ENCODE measurements at regions not wholly inside any gene's neighbourhood (a gene's known extent, or its start where the extent isn't known, plus 50 kb on each side); places are given as distances from the start of the nearest gene placed in this dataset.

- H3K4me2 ChIP-seq (ENCODE audit: low read depth, low read length), result no peak overlapping the region
- DNase-seq (ENCODE audit: low spot score), result no peak
- H3K36me3 ChIP-seq (replicated peaks in 1 of 2; ENCODE audit: control insufficient read depth in 1 of 2, insufficient read depth in 2 of 2, low read length in 2 of 2), result no peaks in the 10 kb centered on the region
- H3K79me2 ChIP-seq (ENCODE audit: insufficient read depth, low read length), result no peaks in the 10 kb centered on the region
- no peaks in the 10 kb centered on the region for H3K4me1 ChIP-seq (ENCODE audit: insufficient read depth, low read length)
- FAIRE-seq, result no peak
- intact Hi-C loops (cut with micrococcal nuclease; ENCODE audit: unreplicated experiment) (no loop called here), in situ Hi-C loops (cut with HindIII; ENCODE audit: extremely low pct_ligation_motif_present, low pct_unique_long_range_greater_than_20kb) (no loop called here)
- WGBS (ENCODE audit: low lambda C conversion rate), result 10% methylated on average over 6 of the region's 6 CpGs
- H3K27me3 ChIP-seq (ENCODE audit: control insufficient read depth in 1 of 2, insufficient read depth in 2 of 2, low read length in 2 of 2), result no peaks in the 10 kb centered on the region
- BruUV-seq (replicated peaks), result no TSS peak
- no peak overlapping the region for H2AFZ ChIP-seq (ENCODE audit: low read length)
- ATAC-seq, result no peak
- ChIA-PET POLR2A (no interaction called here), CTCF (ENCODE audit: low intra/inter-chr PET ratio, low total read pairs) (no interaction called here)
- no peak overlapping the region for H3K9ac ChIP-seq (ENCODE audit: insufficient read depth, low read depth, low read length)
- H4K20me1 ChIP-seq (ENCODE audit: insufficient read depth, low read length), result no peaks in the 10 kb centered on the region
- no peak overlapping the region for H3K27ac ChIP-seq (ENCODE audit: extremely low read length, insufficient read depth, low read length)
- H3K9me3 ChIP-seq (ENCODE audit: low read length), result no peaks in the 10 kb centered on the region
- TF ChIP-seq ZBTB39 (CRISPR knock-in tag; IDR thresholded peaks at IDR 0.05), result no peak
- TF ChIP-seq, protein P1, sequence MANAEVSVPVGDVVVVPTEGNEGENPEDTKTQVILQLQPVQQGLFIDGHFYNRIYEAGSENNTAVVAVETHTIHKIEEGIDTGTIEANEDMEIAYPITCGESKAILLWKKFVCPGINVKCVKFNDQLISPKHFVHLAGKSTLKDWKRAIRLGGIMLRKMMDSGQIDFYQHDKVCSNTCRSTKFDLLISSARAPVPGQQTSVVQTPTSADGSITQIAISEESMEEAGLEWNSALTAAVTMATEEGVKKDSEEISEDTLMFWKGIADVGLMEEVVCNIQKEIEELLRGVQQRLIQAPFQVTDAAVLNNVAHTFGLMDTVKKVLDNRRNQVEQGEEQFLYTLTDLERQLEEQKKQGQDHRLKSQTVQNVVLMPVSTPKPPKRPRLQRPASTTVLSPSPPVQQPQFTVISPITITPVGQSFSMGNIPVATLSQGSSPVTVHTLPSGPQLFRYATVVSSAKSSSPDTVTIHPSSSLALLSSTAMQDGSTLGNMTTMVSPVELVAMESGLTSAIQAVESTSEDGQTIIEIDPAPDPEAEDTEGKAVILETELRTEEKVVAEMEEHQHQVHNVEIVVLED (CRISPR knock-in tag; IDR thresholded peaks at IDR 0.05; ENCODE audit: borderline replicate concordance), result no peak
- no peak for TF ChIP-seq RORA (CRISPR knock-in tag; IDR thresholded peaks at IDR 0.05)
- TF ChIP-seq RELA (CRISPR knock-in tag; IDR thresholded peaks at IDR 0.05), result no peak
- no peak for TF ChIP-seq ZNF558 (CRISPR knock-in tag; IDR thresholded peaks at IDR 0.05; ENCODE audit: borderline replicate concordance)
- no peak for TF ChIP-seq ZNF30 (CRISPR knock-in tag; IDR thresholded peaks at IDR 0.05)
- TF ChIP-seq E2F5 (CRISPR knock-in tag; conservative IDR thresholded peaks at IDR 0.05), result no peak
- TF ChIP-seq, protein P2, sequence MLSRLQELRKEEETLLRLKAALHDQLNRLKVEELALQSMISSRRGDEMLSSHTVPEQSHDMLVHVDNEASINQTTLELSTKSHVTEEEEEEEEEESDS (CRISPR knock-in tag; IDR thresholded peaks at IDR 0.05; ENCODE audit: borderline replicate concordance), result no peak
- no peak for TF ChIP-seq SP4 (CRISPR knock-in tag; IDR thresholded peaks at IDR 0.05)
- TF ChIP-seq TRIM24 (CRISPR knock-in tag; IDR thresholded peaks at IDR 0.05), result no peak
- H3K4me3 ChIP-seq (replicated peaks in 1 of 3; ENCODE audit: insufficient read depth in 1 of 3, low read depth in 2 of 3, low read length in 3 of 3), result no peak overlapping the region
These were observed 611.8 kb downstream of the SPOCK3 start for GRCh38 chr4:166622425-166622977.
